GM23338 (cell line): ENCODE measurements at regions not wholly inside any gene's neighbourhood (a gene's known extent, or its start where the extent isn't known, plus 50 kb on each side); places are given as distances from the start of the nearest gene placed in this dataset.

ENCODE experiments used
- ATAC-seq: fragments of 200-7000 bp; cut with Tn5 transposase; 3 replicates; pipeline ENCODE4 v1.9.1; 2020
- DNase-seq: peaks from one replicate; pipeline ENCODE4 v3.0.0-alpha.2; 2015; ENCODE audit warnings: low spot score
- H2AFZ ChIP-seq: fragments of 200-600 bp; sonication (generic); 2 replicates; pipeline ENCODE4 v1.8.0; 2016; ENCODE audit warnings: antibody characterized with exemption, mild to moderate bottlenecking, moderate library complexity
- H3F3A ChIP-seq: fragments of 200-600 bp; sonication (generic); replicated peaks from 2 replicates; pipeline ENCODE4 v1.8.0; 2017; ENCODE audit warnings: antibody characterized with exemption, mixed run types, low read depth
- H3K27ac ChIP-seq: fragments of 200-600 bp; sonication (generic); 2 replicates; pipeline ENCODE4 v1.6.1; 2016; ENCODE audit warnings: low read depth
- H3K27me3 ChIP-seq: fragments of 200-600 bp; sonication (generic); 2 replicates; pipeline ENCODE4 v1.8.0; 2016; ENCODE audit warnings: mild to moderate bottlenecking, mixed run types, moderate library complexity; ENCODE audit not compliant: insufficient read depth
- H3K36me3 ChIP-seq: fragments of 200-600 bp; sonication (generic); 2 replicates; pipeline ENCODE4 v1.8.0; 2016; ENCODE audit warnings: mild to moderate bottlenecking; ENCODE audit not compliant: insufficient read depth
- H3K4me1 ChIP-seq: fragments of 200-600 bp; sonication (generic); 2 replicates; pipeline ENCODE4 v1.8.0; 2016; ENCODE audit warnings: mild to moderate bottlenecking, moderate library complexity; ENCODE audit not compliant: insufficient read depth
- H3K4me2 ChIP-seq: fragments of 200-600 bp; sonication (generic); 2 replicates; pipeline ENCODE4 v1.7.1; 2017; ENCODE audit warnings: mixed run types
- H3K4me3 ChIP-seq: fragments of 200-600 bp; sonication (generic); 2 replicates; pipeline ENCODE4 v1.6.1; 2016; ENCODE audit warnings: mixed run types
- H3K79me2 ChIP-seq: fragments of 200-600 bp; sonication (generic); replicated peaks from 2 replicates; pipeline ENCODE4 v1.8.0; 2017; ENCODE audit warnings: mild to moderate bottlenecking; ENCODE audit not compliant: insufficient read depth
- H3K9me2 ChIP-seq: fragments of 200-600 bp; sonication (generic); 2 replicates; pipeline ENCODE4 v1.8.0; 2017; ENCODE audit not compliant: insufficient read depth
- H4K20me1 ChIP-seq: fragments of 200-600 bp; sonication (generic); replicated peaks from 2 replicates; pipeline ENCODE4 v1.8.0; 2017; ENCODE audit warnings: mild to moderate bottlenecking; ENCODE audit not compliant: insufficient read depth
- H3K27ac Mint-ChIP-seq: 2 replicates; pipeline ENCODE4 v1.8.0; 2020; ENCODE audit warnings: inconsistent platforms, mild to moderate bottlenecking, moderate library complexity, mixed read lengths
- H3K27me3 Mint-ChIP-seq: 3 replicates; pipeline ENCODE4 v1.8.0; 2022; ENCODE audit warnings: low read depth, mild to moderate bottlenecking, moderate library complexity, mixed read lengths, inconsistent platforms; ENCODE audit not compliant: insufficient read depth, poor library complexity
- H3K36me3 Mint-ChIP-seq: 3 replicates; pipeline ENCODE4 v1.8.0; 2021; ENCODE audit warnings: low read depth, mild to moderate bottlenecking, inconsistent platforms, moderate library complexity, mixed read lengths
- H3K4me1 Mint-ChIP-seq: 3 replicates; pipeline ENCODE4 v1.8.0; 2020; ENCODE audit warnings: mild to moderate bottlenecking, inconsistent platforms, mixed read lengths
- H3K4me3 Mint-ChIP-seq: 3 replicates; pipeline ENCODE4 v1.8.0; 2021; ENCODE audit warnings: moderate library complexity, mild to moderate bottlenecking, inconsistent platforms, mixed read lengths
- H3K9me3 Mint-ChIP-seq: 3 replicates; pipeline ENCODE4 v1.8.0; 2020; ENCODE audit warnings: moderate library complexity, mild to moderate bottlenecking, inconsistent platforms, mixed read lengths
- CREB1 ChIP-seq: fragments of 250-450 bp; sonication (Bioruptor Pico); IDR thresholded peaks from 2 replicates; pipeline ENCODE4 v1.5.0; 2020; ENCODE audit warnings: low read depth, mild to moderate bottlenecking, moderate library complexity
- EZH2 ChIP-seq: fragments of 200-600 bp; sonication (generic); IDR thresholded peaks from one replicate; pipeline ENCODE4 v1.8.0; 2017; ENCODE audit warnings: antibody characterized with exemption, mild to moderate bottlenecking, low read depth; ENCODE audit not compliant: unreplicated experiment
- EZH2phosphoT487 ChIP-seq: fragments of 200-600 bp; sonication (generic); IDR thresholded peaks from one replicate; pipeline ENCODE4 v1.8.1; 2018; ENCODE audit warnings: antibody characterized with exemption; ENCODE audit not compliant: unreplicated experiment
- JUNB ChIP-seq: IDR thresholded peaks from one replicate; pipeline ENCODE4 v1.6.1; 2016; ENCODE audit warnings: antibody characterized with exemption; ENCODE audit not compliant: unreplicated experiment
- NANOG ChIP-seq: IDR thresholded peaks from 2 replicates; pipeline ENCODE4 v1.6.1; 2016; ENCODE audit warnings: antibody characterized with exemption, borderline replicate concordance
- STAT1 ChIP-seq: IDR thresholded peaks from one replicate; pipeline ENCODE4 v1.6.1; 2016; ENCODE audit warnings: antibody characterized with exemption; ENCODE audit not compliant: unreplicated experiment
- TF ChIP-seq, protein P1 (sequence below): fragments of 250-450 bp; sonication (Bioruptor Pico); IDR thresholded peaks from 2 replicates; pipeline ENCODE4 v1.5.0; 2020; ENCODE audit warnings: mild to moderate bottlenecking, moderate library complexity
- TF ChIP-seq, protein P2 (sequence below): IDR thresholded peaks from 2 replicates; pipeline ENCODE4 v1.6.1; 2016; ENCODE audit warnings: antibody characterized with exemption

DNA sequence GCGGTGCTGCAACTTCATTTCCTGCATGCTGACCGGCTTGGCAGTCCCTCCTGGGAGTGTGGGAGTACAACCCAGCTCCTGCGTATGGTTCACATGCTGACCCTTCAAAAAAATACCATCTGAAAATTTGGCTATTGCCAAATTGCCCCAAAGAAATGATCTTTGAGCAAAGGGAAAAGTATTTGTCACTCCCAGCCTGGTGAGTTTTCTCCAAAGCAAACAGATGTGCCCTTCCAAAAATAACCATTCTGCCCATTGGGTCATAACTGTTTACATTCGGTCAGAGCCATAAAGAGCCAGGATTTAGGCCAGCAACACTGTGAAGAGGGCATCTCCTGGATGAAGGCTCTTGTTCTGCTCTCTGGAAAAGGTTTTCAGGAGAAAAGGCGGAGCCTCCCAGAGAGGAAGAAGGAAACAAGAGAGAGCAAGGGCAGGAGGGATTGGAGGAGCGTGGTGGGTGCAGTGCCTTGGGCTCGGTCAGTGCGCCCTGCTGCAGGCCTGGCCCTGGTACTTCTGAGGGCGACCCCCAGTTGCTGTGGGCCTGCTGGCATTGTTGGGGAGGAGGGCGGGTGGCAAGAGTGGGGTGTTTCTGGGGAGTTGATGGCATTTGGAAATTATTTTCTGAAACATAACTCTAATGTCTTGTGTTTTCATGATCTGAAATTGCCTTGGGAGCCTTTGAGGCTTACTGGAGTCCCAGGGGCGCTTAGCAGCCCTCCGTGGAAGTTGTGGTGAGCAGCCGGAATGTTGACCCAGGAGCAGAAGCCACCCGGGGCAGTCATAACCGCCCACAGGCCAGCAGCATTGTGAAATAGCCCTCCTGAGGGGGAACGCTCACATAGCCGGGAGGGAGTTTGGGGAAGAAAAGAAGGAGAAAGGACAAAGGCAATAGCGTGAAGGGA, 248.4 kb downstream of the MYLK4 start:
- DNase-seq: peak; percentile 18

DNA sequence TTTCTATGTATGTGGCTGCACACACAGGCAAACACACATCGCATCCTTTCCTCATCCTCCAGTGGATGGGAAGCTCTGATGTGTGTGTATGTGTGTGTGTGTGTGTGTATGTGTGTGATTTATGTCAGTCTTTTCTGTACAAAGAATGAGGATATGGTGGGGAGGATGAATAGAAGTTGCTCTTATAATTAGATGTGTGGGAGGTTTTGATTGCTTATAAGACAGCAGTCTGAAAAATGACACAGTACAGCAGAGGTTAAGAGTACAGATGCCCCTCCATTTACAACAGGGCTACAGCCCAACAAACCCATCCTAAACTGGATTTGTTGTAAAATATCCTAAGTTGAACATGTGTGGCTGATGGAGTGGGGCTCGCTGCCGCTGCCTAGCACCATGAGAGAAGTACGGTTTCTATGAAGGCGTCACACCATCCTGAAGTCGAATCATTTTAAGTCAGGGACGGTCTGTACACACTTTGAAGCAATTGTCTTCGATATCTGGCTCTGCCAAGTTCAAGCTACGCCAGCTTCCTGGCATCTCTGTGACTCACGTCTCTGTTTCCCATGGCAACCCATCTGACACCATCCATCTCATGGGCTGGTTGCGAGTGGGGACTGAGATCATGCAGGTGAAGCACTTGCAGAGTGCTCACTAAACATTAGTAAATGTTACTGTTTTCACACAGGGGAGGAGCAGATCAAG, 252.6 kb downstream of the MYLK4 start:
- Histone ChIP-seq H2AFZ (no peak overlapping the region), H3K36me3 (no peaks in the 10 kb centered on the region), H3K4me1 (no peaks in the 10 kb centered on the region), H4K20me1 (no peaks in the 10 kb centered on the region), H3K4me3 (no peak overlapping the region), H3F3A (no peaks in the 10 kb centered on the region), H3K4me2 (no peak overlapping the region), H3K27me3 (no peaks in the 10 kb centered on the region), H3K9me2 (peaks cover 7% of the 10 kb centered on the region), H3K79me2 (no peaks in the 10 kb centered on the region), H3K27ac (no peak overlapping the region)
- Mint-ChIP-seq H3K4me1 (peaks cover 6% of the 10 kb centered on the region), H3K36me3 (no peaks in the 10 kb centered on the region; the same call in 2 of the 3 replicates), H3K9me3 (no peaks in the 10 kb centered on the region), H3K27ac (no peak overlapping the region), H3K27me3 (peaks cover 2% of the 10 kb centered on the region), H3K4me3 (no peak overlapping the region)
- ATAC-seq (no peak), DNase-seq (no peak)
- no peak for TF ChIP-seq JUNB

More for the DNA sequence above, 248.4 kb downstream of the MYLK4 start:
- Mint-ChIP-seq H3K27me3 (peaks cover 4% of the 10 kb centered on the region), H3K36me3 (no peaks in the 10 kb centered on the region), H3K4me1 (peaks cover 6% of the 10 kb centered on the region), H3K9me3 (no peaks in the 10 kb centered on the region; the same call in 2 of the 3 replicates), H3K27ac (no peak overlapping the region), H3K4me3 (no peak overlapping the region)
- Histone ChIP-seq H3K9me2 (peaks cover 3% of the 10 kb centered on the region), H3K27me3 (no peaks in the 10 kb centered on the region), H3K27ac (no peak overlapping the region), H3K4me1 (no peaks in the 10 kb centered on the region), H3K79me2 (no peaks in the 10 kb centered on the region), H3K4me3 (no peak overlapping the region), H4K20me1 (no peaks in the 10 kb centered on the region), H3K4me2 (no peak overlapping the region), H3F3A (no peaks in the 10 kb centered on the region), H2AFZ (peak overlapping the region; percentile 91), H3K36me3 (no peaks in the 10 kb centered on the region)
- TF ChIP-seq EZH2 (no peak), CREB1 (CRISPR knock-in tag) (no peak), NANOG (no peak), STAT1 (no peak)
- peak; percentile 73 for ATAC-seq

DNA sequence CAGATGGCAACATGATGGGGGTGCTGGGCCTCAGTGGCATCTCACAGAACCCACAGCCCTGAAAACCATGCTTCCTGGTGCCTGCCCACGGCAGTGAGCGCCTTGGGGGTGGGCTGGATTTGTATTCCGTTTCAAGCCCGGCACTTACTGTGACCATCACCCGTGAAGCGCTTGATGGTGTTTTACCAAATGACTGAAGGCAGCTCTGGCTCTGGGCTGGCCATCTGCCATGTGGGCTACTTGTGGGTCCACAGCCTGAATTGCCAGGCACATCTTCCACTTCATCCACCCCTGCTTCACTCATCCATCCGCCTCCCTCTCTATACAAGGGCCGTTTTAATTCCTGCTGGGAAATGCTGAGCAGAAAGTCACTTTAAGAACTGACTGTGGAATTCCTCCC, 250.9 kb upstream of the GMDS start:
- Histone ChIP-seq H4K20me1 (no peaks in the 10 kb centered on the region), H3K9me2 (peaks cover 7% of the 10 kb centered on the region), H3F3A (no peaks in the 10 kb centered on the region), H3K36me3 (no peaks in the 10 kb centered on the region), H2AFZ (no peak overlapping the region), H3K4me3 (no peak overlapping the region), H3K4me2 (no peak overlapping the region), H3K27ac (no peak overlapping the region), H3K79me2 (no peaks in the 10 kb centered on the region), H3K27me3 (no peaks in the 10 kb centered on the region), H3K4me1 (no peaks in the 10 kb centered on the region)
- Mint-ChIP-seq H3K27ac (no peak overlapping the region), H3K4me3 (no peak overlapping the region), H3K27me3 (peaks cover 2% of the 10 kb centered on the region), H3K9me3 (no peaks in the 10 kb centered on the region), H3K36me3 (no peaks in the 10 kb centered on the region; the same call in 2 of the 3 replicates), H3K4me1 (no peaks in the 10 kb centered on the region)
- ATAC-seq (no peak), DNase-seq (no peak)
- TF ChIP-seq NANOG: no peak
- no peak for TF ChIP-seq EZH2phosphoT487
- TF ChIP-seq, protein P1, sequence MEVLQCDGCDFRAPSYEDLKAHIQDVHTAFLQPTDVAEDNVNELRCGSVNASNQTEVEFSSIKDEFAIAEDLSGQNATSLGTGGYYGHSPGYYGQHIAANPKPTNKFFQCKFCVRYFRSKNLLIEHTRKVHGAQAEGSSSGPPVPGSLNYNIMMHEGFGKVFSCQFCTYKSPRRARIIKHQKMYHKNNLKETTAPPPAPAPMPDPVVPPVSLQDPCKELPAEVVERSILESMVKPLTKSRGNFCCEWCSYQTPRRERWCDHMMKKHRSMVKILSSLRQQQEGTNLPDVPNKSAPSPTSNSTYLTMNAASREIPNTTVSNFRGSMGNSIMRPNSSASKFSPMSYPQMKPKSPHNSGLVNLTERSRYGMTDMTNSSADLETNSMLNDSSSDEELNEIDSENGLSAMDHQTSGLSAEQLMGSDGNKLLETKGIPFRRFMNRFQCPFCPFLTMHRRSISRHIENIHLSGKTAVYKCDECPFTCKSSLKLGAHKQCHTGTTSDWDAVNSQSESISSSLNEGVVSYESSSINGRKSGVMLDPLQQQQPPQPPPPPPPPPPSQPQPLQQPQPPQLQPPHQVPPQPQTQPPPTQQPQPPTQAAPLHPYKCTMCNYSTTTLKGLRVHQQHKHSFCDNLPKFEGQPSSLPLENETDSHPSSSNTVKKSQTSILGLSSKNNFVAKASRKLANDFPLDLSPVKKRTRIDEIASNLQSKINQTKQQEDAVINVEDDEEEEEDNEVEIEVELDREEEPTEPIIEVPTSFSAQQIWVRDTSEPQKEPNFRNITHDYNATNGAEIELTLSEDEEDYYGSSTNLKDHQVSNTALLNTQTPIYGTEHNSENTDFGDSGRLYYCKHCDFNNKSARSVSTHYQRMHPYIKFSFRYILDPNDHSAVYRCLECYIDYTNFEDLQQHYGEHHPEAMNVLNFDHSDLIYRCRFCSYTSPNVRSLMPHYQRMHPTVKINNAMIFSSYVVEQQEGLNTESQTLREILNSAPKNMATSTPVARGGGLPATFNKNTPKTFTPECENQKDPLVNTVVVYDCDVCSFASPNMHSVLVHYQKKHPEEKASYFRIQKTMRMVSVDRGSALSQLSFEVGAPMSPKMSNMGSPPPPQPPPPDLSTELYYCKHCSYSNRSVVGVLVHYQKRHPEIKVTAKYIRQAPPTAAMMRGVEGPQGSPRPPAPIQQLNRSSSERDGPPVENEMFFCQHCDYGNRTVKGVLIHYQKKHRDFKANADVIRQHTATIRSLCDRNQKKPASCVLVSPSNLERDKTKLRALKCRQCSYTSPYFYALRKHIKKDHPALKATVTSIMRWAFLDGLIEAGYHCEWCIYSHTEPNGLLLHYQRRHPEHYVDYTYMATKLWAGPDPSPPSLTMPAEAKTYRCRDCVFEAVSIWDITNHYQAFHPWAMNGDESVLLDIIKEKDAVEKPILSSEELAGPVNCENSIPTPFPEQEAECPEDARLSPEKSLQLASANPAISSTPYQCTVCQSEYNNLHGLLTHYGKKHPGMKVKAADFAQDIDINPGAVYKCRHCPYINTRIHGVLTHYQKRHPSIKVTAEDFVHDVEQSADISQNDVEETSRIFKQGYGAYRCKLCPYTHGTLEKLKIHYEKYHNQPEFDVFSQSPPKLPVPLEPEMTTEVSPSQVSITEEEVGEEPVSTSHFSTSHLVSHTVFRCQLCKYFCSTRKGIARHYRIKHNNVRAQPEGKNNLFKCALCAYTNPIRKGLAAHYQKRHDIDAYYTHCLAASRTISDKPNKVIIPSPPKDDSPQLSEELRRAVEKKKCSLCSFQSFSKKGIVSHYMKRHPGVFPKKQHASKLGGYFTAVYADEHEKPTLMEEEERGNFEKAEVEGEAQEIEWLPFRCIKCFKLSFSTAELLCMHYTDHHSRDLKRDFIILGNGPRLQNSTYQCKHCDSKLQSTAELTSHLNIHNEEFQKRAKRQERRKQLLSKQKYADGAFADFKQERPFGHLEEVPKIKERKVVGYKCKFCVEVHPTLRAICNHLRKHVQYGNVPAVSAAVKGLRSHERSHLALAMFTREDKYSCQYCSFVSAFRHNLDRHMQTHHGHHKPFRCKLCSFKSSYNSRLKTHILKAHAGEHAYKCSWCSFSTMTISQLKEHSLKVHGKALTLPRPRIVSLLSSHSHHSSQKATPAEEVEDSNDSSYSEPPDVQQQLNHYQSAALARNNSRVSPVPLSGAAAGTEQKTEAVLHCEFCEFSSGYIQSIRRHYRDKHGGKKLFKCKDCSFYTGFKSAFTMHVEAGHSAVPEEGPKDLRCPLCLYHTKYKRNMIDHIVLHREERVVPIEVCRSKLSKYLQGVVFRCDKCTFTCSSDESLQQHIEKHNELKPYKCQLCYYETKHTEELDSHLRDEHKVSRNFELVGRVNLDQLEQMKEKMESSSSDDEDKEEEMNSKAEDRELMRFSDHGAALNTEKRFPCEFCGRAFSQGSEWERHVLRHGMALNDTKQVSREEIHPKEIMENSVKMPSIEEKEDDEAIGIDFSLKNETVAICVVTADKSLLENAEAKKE (CRISPR knock-in tag): no peak
- TF ChIP-seq, protein P2, sequence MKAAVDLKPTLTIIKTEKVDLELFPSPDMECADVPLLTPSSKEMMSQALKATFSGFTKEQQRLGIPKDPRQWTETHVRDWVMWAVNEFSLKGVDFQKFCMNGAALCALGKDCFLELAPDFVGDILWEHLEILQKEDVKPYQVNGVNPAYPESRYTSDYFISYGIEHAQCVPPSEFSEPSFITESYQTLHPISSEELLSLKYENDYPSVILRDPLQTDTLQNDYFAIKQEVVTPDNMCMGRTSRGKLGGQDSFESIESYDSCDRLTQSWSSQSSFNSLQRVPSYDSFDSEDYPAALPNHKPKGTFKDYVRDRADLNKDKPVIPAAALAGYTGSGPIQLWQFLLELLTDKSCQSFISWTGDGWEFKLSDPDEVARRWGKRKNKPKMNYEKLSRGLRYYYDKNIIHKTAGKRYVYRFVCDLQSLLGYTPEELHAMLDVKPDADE: no peak
